Gastrocnemius medialis (tissue), 4 donors: ENCODE measurements at regions not wholly inside any gene's neighbourhood (a gene's known extent, or its start where the extent isn't known, plus 50 kb on each side); places are given as distances from the start of the nearest gene placed in this dataset.

Experiments
- ATAC-seq, 2 donors: fragments of 150-250 bp; one replicate each; pipeline ENCODE4 v1.9.1; 2016
- DNase-seq, 2 donors: peaks; one replicate each; pipeline ENCODE4 v3.0.0-alpha.2; 2019
- H3K27ac ChIP-seq, 4 donors: fragments of 200-600 bp; sonication (generic); 1 replicate in 1 of 4; 2 replicates in 3 of 4; pipeline ENCODE4 v1.5.1; 2016 to 2018; ENCODE audit warnings: mild to moderate bottlenecking in 2 of 4, moderate library complexity in 1 of 4
- H3K27me3 ChIP-seq, 3 donors: fragments of 200-600 bp; sonication (generic) in 2 of 3; 1 replicate in 1 of 3; 2 replicates in 2 of 3; pipeline versions ENCODE4 v1.5.1 to v1.6.0; 2016 to 2019; ENCODE audit warnings: mild to moderate bottlenecking in 1 of 3, moderate library complexity in 1 of 3
- H3K36me3 ChIP-seq, 2 donors: fragments of 200-600 bp; sonication (generic) in 1 of 2; one replicate each; pipeline ENCODE4 v1.5.1; 2017 to 2018
- H3K4me1 ChIP-seq, 2 donors: fragments of 200-600 bp; sonication (generic) in 1 of 2; one replicate each; pipeline ENCODE4 v1.5.1; 2016 to 2017; ENCODE audit warnings: mild to moderate bottlenecking in 2 of 2
- H3K4me3 ChIP-seq, 4 donors: fragments of 200-600 bp; sonication (generic) in 3 of 4; 1 replicate in 1 of 4; 2 replicates in 3 of 4; pipeline ENCODE4 v1.5.1; 2016 to 2019; ENCODE audit warnings: mild to moderate bottlenecking in 2 of 4
- H3K9me3 ChIP-seq, 3 donors: fragments of 200-600 bp; sonication (generic) in 2 of 3; 1 replicate in 1 of 3; 2 replicates in 2 of 3; pipeline ENCODE4 v1.5.1; 2016 to 2019
- CTCF ChIP-seq, 5 experiments: fragments of 450-650 bp in 3 of 5; fragments of 200-600 bp in 2 of 5; sonication (generic) in 2 of 5; IDR thresholded peaks in 4 of 5; conservative IDR thresholded peaks in 1 of 5; 1 replicate in 4 of 5; 2 replicates in 1 of 5; pipeline ENCODE4 v1.5.1; 2016 to 2019; ENCODE audit warnings: antibody characterized with exemption in 5 of 5, mild to moderate bottlenecking in 3 of 5, moderate library complexity in 3 of 5
- POLR2A ChIP-seq, 2 donors: fragments of 450-650 bp; IDR thresholded peaks; one replicate each; pipeline ENCODE4 v1.6.1; 2017; ENCODE audit warnings: antibody characterized with exemption in 2 of 2, mild to moderate bottlenecking in 2 of 2, moderate library complexity in 2 of 2
- in situ Hi-C, 4 donors: fragments of 200-750 bp; cut with MboI; loops; one replicate each; pipeline versions ENCODE4 v1.15.0 to v1.8.0; 2017; ENCODE audit warnings: low sequenced_read_pairs in 4 of 4
- intact Hi-C: fragments of 100-400 bp; cut with DNase I; formaldehyde crosslinking; loops from one replicate; pipeline ENCODE4 v1.15.1; 2023; ENCODE audit warnings: low total_unique reads

- TF ChIP-seq CTCF (IDR thresholded peaks at IDR 0.05 in 4 of 5, conservative IDR thresholded peaks at IDR 0.05 in 1 of 5) (no peak), POLR2A (IDR thresholded peaks at IDR 0.05) (no peak)
- Histone ChIP-seq H3K9me3 (no peaks in the 10 kb centered on the region), H3K27ac (no peak overlapping the region), H3K27me3 (no peaks in the 10 kb centered on the region), H3K4me3 (no peak overlapping the region), H3K4me1 (no peaks in the 10 kb centered on the region), H3K36me3 (no peaks in the 10 kb centered on the region)
- no peak for ATAC-seq
- no peak for DNase-seq
- intact Hi-C loops, result no loop called here
- in situ Hi-C loops, result no loop called here
Measured at GRCh38 chr4:168028568-168028967, 63.8 kb upstream of the ANXA10 start.

DNA sequence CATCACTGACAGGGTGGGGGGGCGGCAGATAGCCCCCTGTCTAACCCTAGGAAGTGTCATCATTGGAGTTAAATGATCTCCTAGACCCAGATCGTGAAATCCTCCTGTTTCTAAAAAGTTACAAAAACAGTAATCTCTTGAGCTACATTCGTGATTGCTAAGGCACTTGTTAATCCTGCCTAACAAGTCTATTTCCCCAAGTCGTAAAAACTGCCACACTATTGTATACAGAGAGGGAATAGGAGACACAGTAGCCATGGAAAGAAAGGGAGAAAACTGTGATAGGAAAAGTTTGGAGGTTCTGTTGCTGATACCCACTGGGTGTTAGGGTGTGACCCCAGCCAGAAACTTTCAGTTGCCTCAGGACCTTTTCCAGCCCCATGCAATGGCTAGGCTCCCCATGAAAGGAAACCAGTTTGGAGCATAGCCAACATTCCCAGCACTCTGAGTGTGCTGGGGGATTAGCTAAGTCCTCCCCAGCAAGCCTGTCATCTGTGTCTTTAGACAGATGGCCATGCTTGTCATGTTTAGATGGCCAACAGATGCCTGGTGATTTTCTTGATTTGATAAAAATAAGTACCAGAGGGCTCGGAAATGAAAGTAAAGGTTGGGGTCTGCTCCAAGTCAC, 63.3 kb upstream of the ANXA10 start:
- Histone ChIP-seq H3K4me1 (no peaks in the 10 kb centered on the region), H3K27me3 (no peaks in the 10 kb centered on the region), H3K4me3 (no peak overlapping the region), H3K36me3 (no peaks in the 10 kb centered on the region), H3K27ac (no peak overlapping the region), H3K9me3 (no peaks in the 10 kb centered on the region)
- TF ChIP-seq POLR2A (IDR thresholded peaks at IDR 0.05) (no peak), CTCF (IDR thresholded peaks at IDR 0.05 in 4 of 5, conservative IDR thresholded peaks at IDR 0.05 in 1 of 5) (no peak)
- in situ Hi-C loops, result no loop called here
- intact Hi-C loops, result no loop called here
- DNase-seq (no peak), ATAC-seq (no peak)

- intact Hi-C loops, result no loop called here
- TF ChIP-seq POLR2A (IDR thresholded peaks at IDR 0.05) (no peak), CTCF (IDR thresholded peaks at IDR 0.05 in 4 of 5, conservative IDR thresholded peaks at IDR 0.05 in 1 of 5) (no peak)
- H3K9me3 ChIP-seq, result no peaks in the 10 kb centered on the region
Measured at GRCh38 chr4:168037676-168038075, 54.7 kb upstream of the ANXA10 start.

DNA sequence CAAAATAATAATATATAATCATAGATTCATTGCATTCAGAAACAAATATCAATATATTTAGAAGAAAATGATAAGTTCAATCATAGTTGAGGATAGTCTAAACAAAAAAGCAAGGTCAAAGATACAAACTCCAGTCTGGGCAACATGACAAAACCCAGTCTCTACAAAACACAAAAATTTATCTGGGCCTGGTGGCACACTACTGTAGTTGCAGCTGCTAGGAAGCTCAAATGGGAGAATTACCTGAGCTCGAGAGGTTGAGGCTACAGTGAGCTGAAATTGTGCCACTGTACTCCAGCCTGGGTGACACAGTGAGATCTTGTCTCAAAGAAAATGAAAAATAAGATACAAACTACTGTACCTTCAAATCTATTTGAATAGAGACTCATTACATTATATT, 52.7 kb upstream of the ANXA10 start:
- H3K36me3 ChIP-seq, result no peaks in the 10 kb centered on the region
- H3K4me1 ChIP-seq, result no peaks in the 10 kb centered on the region
- H3K27me3 ChIP-seq, result no peaks in the 10 kb centered on the region
- no peak overlapping the region for H3K4me3 ChIP-seq
- ATAC-seq (no peak), DNase-seq (no peak)
- intact Hi-C loops, result no loop called here
- no peak overlapping the region for H3K27ac ChIP-seq
- in situ Hi-C loops, result no loop called here
- TF ChIP-seq POLR2A (IDR thresholded peaks at IDR 0.05) (no peak), CTCF (IDR thresholded peaks at IDR 0.05 in 4 of 5, conservative IDR thresholded peaks at IDR 0.05 in 1 of 5) (no peak)
- H3K9me3 ChIP-seq, result no peaks in the 10 kb centered on the region

More at GRCh38 chr4:168037676-168038075, 54.7 kb upstream of the ANXA10 start:
- H3K4me3 ChIP-seq, result no peak overlapping the region
- DNase-seq (no peak), ATAC-seq (no peak)
- H3K27ac ChIP-seq, result no peak overlapping the region
- no peaks in the 10 kb centered on the region for H3K36me3 ChIP-seq
- no peaks in the 10 kb centered on the region for H3K4me1 ChIP-seq
- H3K27me3 ChIP-seq, result no peaks in the 10 kb centered on the region
- in situ Hi-C loops, result no loop called here
